OCI-LY1 (cell line): ENCODE measurements at regions not wholly inside any gene's neighbourhood (a gene's known extent, or its start where the extent isn't known, plus 50 kb on each side); places are given as distances from the start of the nearest gene placed in this dataset.
A peak's percentile ranks its signal among the peaks of the same experiment; 100 is the strongest.

Experiments used
- H2AFZ ChIP-seq: fragments of 200-600 bp; sonication (generic), shearing (Covaris generic); 2 replicates; pipeline ENCODE4 v1.6.0; 2014; ENCODE audit warnings: antibody characterized with exemption, mild to moderate bottlenecking, low read length
- H3F3A ChIP-seq: fragments of 200-600 bp; sonication (generic), shearing (Covaris generic); 2 replicates; pipeline ENCODE4 v1.6.0; 2014; ENCODE audit warnings: mild to moderate bottlenecking, antibody characterized with exemption, low read length, moderate library complexity; ENCODE audit not compliant: insufficient read depth
- H3K27ac ChIP-seq: fragments of 200-600 bp; sonication (generic); 2 replicates; pipeline ENCODE4 v1.5.1; 2014; ENCODE audit warnings: low read length, mixed run types, mild to moderate bottlenecking, low read depth; ENCODE audit not compliant: poor library complexity, severe bottlenecking
- H3K27me3 ChIP-seq: fragments of 200-600 bp; sonication (generic); 2 replicates; pipeline ENCODE4 v1.6.0; 2014; ENCODE audit warnings: antibody characterized with exemption, mild to moderate bottlenecking, low read length, moderate library complexity; ENCODE audit not compliant: insufficient read depth
- H3K36me3 ChIP-seq: fragments of 200-600 bp; sonication (generic); 2 replicates; pipeline ENCODE4 v1.6.1; 2014; ENCODE audit warnings: mild to moderate bottlenecking, antibody characterized with exemption, low read length, moderate library complexity, mixed read lengths; ENCODE audit not compliant: insufficient read depth
- H3K4me1 ChIP-seq: fragments of 200-600 bp; sonication (generic); 2 replicates; pipeline ENCODE4 v1.5.1; 2014; ENCODE audit warnings: mild to moderate bottlenecking, low read length, moderate library complexity; ENCODE audit not compliant: insufficient read depth, severe bottlenecking
- H3K4me2 ChIP-seq: fragments of 200-600 bp; sonication (generic), shearing (Covaris generic); 2 replicates; pipeline ENCODE4 v1.6.1; 2014; ENCODE audit warnings: low read length
- H3K4me3 ChIP-seq: fragments of 200-600 bp; sonication (generic); 2 replicates; pipeline ENCODE4 v1.5.1; 2014; ENCODE audit warnings: low read length, low read depth, mild to moderate bottlenecking, mixed read lengths; ENCODE audit not compliant: poor library complexity, severe bottlenecking
- H3K79me2 ChIP-seq: fragments of 200-600 bp; shearing (Covaris generic); 2 replicates; pipeline ENCODE4 v1.6.1; 2016; ENCODE audit warnings: mixed run types, low read length, mixed read lengths; ENCODE audit not compliant: insufficient read depth
- H3K9ac ChIP-seq: fragments of 200-600 bp; sonication (generic), shearing (Covaris generic); 2 replicates; pipeline ENCODE4 v1.6.1; 2014; ENCODE audit warnings: mild to moderate bottlenecking, low read length, mixed read lengths
- H3K9me2 ChIP-seq: fragments of 200-600 bp; sonication (generic), shearing (Covaris generic); 2 replicates; pipeline ENCODE4 v1.6.1; 2014; ENCODE audit warnings: low read depth, mild to moderate bottlenecking, low read length, mixed read lengths
- H3K9me3 ChIP-seq: fragments of 200-600 bp; shearing (Covaris generic); 2 replicates; pipeline ENCODE4 v1.6.1; 2014; ENCODE audit warnings: low read length, mixed read lengths
- H4K20me1 ChIP-seq: fragments of 200-600 bp; sonication (generic), shearing (Covaris generic); 2 replicates; pipeline ENCODE4 v1.6.0; 2016; ENCODE audit warnings: mild to moderate bottlenecking, low read length; ENCODE audit not compliant: insufficient read depth
- EZH2 ChIP-seq: fragments of 200-600 bp; sonication (generic), shearing (Covaris generic); IDR thresholded peaks from 2 replicates; pipeline ENCODE4 v1.8.0; 2017; ENCODE audit warnings: borderline replicate concordance, mixed run types, mild to moderate bottlenecking, antibody characterized with exemption, low read length, moderate library complexity, mixed read lengths
- TF ChIP-seq, protein P1 (sequence below): fragments of 200-600 bp; sonication (generic), shearing (Covaris generic); IDR thresholded peaks from 2 replicates; pipeline ENCODE4 v1.5.1; 2017; ENCODE audit warnings: mild to moderate bottlenecking, antibody characterized with exemption, low read length, moderate library complexity, mixed read lengths

DNA sequence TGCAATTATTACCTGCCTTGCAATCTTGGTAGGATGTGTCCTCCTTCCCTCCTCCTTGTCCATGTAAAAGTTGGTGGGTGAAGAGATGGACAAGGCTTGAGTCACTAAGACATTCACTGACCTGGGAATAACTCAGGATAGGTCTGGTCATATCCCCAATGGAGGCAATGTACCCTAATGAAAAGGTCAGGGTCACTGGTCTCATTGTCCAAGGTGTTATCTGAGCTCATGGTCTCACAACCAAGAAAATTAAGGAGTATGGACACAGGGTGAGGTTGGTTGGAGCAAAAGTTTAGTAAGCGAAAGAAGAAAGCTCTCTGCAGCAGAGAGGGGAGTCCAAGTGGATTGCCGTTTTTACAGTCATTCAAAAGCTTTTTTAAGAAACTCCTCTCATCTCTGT lies 179.0 kb downstream of the SNRPN start:
- no peaks in the 10 kb centered on the region for H3K9me3 ChIP-seq
- no peak for TF ChIP-seq EZH2
- TF ChIP-seq, protein P1, sequence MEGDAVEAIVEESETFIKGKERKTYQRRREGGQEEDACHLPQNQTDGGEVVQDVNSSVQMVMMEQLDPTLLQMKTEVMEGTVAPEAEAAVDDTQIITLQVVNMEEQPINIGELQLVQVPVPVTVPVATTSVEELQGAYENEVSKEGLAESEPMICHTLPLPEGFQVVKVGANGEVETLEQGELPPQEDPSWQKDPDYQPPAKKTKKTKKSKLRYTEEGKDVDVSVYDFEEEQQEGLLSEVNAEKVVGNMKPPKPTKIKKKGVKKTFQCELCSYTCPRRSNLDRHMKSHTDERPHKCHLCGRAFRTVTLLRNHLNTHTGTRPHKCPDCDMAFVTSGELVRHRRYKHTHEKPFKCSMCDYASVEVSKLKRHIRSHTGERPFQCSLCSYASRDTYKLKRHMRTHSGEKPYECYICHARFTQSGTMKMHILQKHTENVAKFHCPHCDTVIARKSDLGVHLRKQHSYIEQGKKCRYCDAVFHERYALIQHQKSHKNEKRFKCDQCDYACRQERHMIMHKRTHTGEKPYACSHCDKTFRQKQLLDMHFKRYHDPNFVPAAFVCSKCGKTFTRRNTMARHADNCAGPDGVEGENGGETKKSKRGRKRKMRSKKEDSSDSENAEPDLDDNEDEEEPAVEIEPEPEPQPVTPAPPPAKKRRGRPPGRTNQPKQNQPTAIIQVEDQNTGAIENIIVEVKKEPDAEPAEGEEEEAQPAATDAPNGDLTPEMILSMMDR, result no peak
- H3K9me2 ChIP-seq, result no peaks in the 10 kb centered on the region

GRCh38 chr15:25134546-25134945 lies 179.8 kb downstream of the SNRPN start:
- Histone ChIP-seq H3K27me3 (no peaks in the 10 kb centered on the region), H3K27ac (no peak overlapping the region), H3K4me3 (no peak overlapping the region), H3K9me3 (no peaks in the 10 kb centered on the region), H3K9me2 (no peaks in the 10 kb centered on the region), H3K4me1 (no peaks in the 10 kb centered on the region), H4K20me1 (no peaks in the 10 kb centered on the region), H3K79me2 (no peaks in the 10 kb centered on the region), H3K9ac (no peak overlapping the region), H3K4me2 (no peak overlapping the region), H2AFZ (no peak overlapping the region), H3F3A (no peaks in the 10 kb centered on the region), H3K36me3 (no peaks in the 10 kb centered on the region)
- TF ChIP-seq, protein P1, result peak; percentile 19; the same call in 1 of the 2 replicates
- no peak for TF ChIP-seq EZH2

More for the DNA sequence above, 179.0 kb downstream of the SNRPN start:
- H3K27ac ChIP-seq, result no peak overlapping the region
- H3K9ac ChIP-seq, result no peak overlapping the region
- no peak overlapping the region for H3K4me3 ChIP-seq
- no peaks in the 10 kb centered on the region for H4K20me1 ChIP-seq
- H2AFZ ChIP-seq, result no peak overlapping the region
- H3F3A ChIP-seq, result no peaks in the 10 kb centered on the region
- no peaks in the 10 kb centered on the region for H3K36me3 ChIP-seq
- no peaks in the 10 kb centered on the region for H3K79me2 ChIP-seq
- no peaks in the 10 kb centered on the region for H3K4me1 ChIP-seq
- H3K27me3 ChIP-seq, result no peaks in the 10 kb centered on the region
- H3K4me2 ChIP-seq, result no peak overlapping the region

DNA sequence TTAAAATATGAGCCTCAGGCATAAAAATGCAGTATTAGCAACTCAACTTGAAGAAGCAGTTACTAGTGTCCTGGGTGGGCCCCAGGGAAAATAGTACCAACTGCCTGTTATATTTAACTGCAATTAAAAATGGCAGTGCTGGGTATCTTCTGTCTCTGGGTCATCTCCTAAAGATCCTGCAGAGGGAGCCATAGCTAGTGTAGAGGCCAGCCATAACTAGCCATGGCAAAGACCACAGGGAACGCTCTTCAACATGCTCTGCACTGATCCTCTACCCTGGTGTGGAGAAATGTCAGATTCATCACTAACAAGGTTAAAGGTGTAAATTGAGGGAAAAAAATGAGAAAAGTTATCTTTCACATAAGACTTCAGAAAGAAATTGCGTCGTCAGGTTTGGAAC lies 181.3 kb downstream of the SNRPN start:
- no peak for TF ChIP-seq EZH2
- TF ChIP-seq, protein P1, result peak; percentile 52
- Histone ChIP-seq H3K4me2 (no peak overlapping the region), H3K9ac (no peak overlapping the region), H3K27ac (no peak overlapping the region), H3K27me3 (no peaks in the 10 kb centered on the region), H3K9me3 (no peaks in the 10 kb centered on the region), H3K9me2 (no peaks in the 10 kb centered on the region), H3K36me3 (no peaks in the 10 kb centered on the region), H3F3A (no peaks in the 10 kb centered on the region), H3K79me2 (no peaks in the 10 kb centered on the region), H4K20me1 (no peaks in the 10 kb centered on the region), H2AFZ (no peak overlapping the region), H3K4me1 (no peaks in the 10 kb centered on the region), H3K4me3 (no peak overlapping the region)
